Gastroesophageal sphincter (tissue), 4 donors: ENCODE measurements at regions not wholly inside any gene's neighbourhood (a gene's known extent, or its start where the extent isn't known, plus 50 kb on each side); places are given as distances from the start of the nearest gene placed in this dataset.
"Not testable (repeated sequence)": the region's sequence is repeated elsewhere in the genome, so short reads cannot be mapped to it uniquely, and the experiment has no call there.

Experiments used
- ATAC-seq: fragments of 150-250 bp; one replicate; pipeline ENCODE4 v1.9.1; 2016; ENCODE audit warnings: mild to moderate bottlenecking, moderate library complexity
- H3K27ac ChIP-seq, 4 donors: fragments of 200-600 bp; sonication (generic) in 3 of 4; 1 replicate in 3 of 4; 2 replicates in 1 of 4; pipeline ENCODE4 v1.5.1; 2016 to 2019
- H3K27me3 ChIP-seq: fragments of 200-600 bp; sonication (generic); one replicate; pipeline ENCODE4 v1.5.1; 2019
- H3K36me3 ChIP-seq, 2 donors: fragments of 200-600 bp; sonication (generic); one replicate each; pipeline ENCODE4 v1.5.1; 2019; ENCODE audit warnings: control low read depth in 1 of 2
- H3K4me1 ChIP-seq, 3 donors: fragments of 200-600 bp; sonication (generic); 1 replicate in 2 of 3; 2 replicates in 1 of 3; pipeline ENCODE4 v1.5.1; 2016 to 2019; ENCODE audit warnings: control low read depth in 2 of 3
- H3K4me3 ChIP-seq, 2 donors: fragments of 200-600 bp; sonication (generic); one replicate each; pipeline ENCODE4 v1.5.1; 2019; ENCODE audit warnings: mild to moderate bottlenecking in 1 of 2, moderate library complexity in 1 of 2
- H3K9me3 ChIP-seq, 3 donors: fragments of 200-600 bp; sonication (generic); one replicate each; pipeline ENCODE4 v1.5.1; 2017 to 2019; ENCODE audit warnings: control low read depth in 2 of 3
- CTCF ChIP-seq, 4 experiments: fragments of 200-600 bp in 2 of 4; fragments of 450-650 bp in 2 of 4; sonication (generic) in 1 of 4; IDR thresholded peaks; one replicate each; pipeline ENCODE4 v1.5.1; 2017 to 2019; ENCODE audit warnings: antibody characterized with exemption in 4 of 4, mild to moderate bottlenecking in 2 of 4, moderate library complexity in 2 of 4
- EP300 ChIP-seq: sonication (generic); formaldehyde crosslinking; IDR thresholded peaks from one replicate; pipeline ENCODE4 v1.6.1; 2017; ENCODE audit warnings: antibody characterized with exemption, mild to moderate bottlenecking
- POLR2A ChIP-seq, 2 donors: fragments of 450-650 bp; IDR thresholded peaks; one replicate each; pipeline ENCODE4 v1.6.1; 2017; ENCODE audit warnings: antibody characterized with exemption in 2 of 2, mild to moderate bottlenecking in 2 of 2, moderate library complexity in 1 of 2
- POLR2AphosphoS5 ChIP-seq: sonication (generic); formaldehyde crosslinking; IDR thresholded peaks from one replicate; pipeline ENCODE4 v1.6.1; 2017; ENCODE audit warnings: antibody characterized with exemption
- WGBS, 2 donors: methylation state at CpG; one replicate each; pipeline ENCODE4 v1.1.5; 2018; ENCODE audit warnings: low coverage in 1 of 2; 5-methylcytosine and 5-hydroxymethylcytosine counted together

- WGBS, 2 donors, result 72 to 100% methylated on average over 1 to 3 of the region's 3 CpGs
- peaks cover 5% of the 10 kb centered on the region for H3K27me3 ChIP-seq
- ATAC-seq, result no peak
- no peak overlapping the region for H3K27ac ChIP-seq
- TF ChIP-seq POLR2A (IDR thresholded peaks at IDR 0.05) (no peak), CTCF (IDR thresholded peaks at IDR 0.05) (no peak), POLR2AphosphoS5 (no peak), EP300 (no peak)
- no peak overlapping the region for H3K4me3 ChIP-seq
- H3K4me1 ChIP-seq, result no peaks in the 10 kb centered on the region
- H3K9me3 ChIP-seq, result no peaks in the 10 kb centered on the region
- no peaks in the 10 kb centered on the region for H3K36me3 ChIP-seq
Observed at GRCh38 chr3:75300606-75301005, 363.5 kb upstream of the FRG2C start.

GRCh38 chr3:75301050-75301449 is 363.1 kb upstream of the FRG2C start:
- H3K4me1 ChIP-seq, H3K36me3 ChIP-seq, H3K27me3 ChIP-seq, H3K9me3 ChIP-seq, H3K27ac ChIP-seq, H3K4me3 ChIP-seq: not testable (repeated sequence)
- peak; percentile 50 for ATAC-seq
- 18 to 38% methylated on average over 1 of the region's 1 CpG for WGBS, 2 donors

- H3K9me3 ChIP-seq, result no peaks in the 10 kb centered on the region
- no peak overlapping the region for H3K27ac ChIP-seq
- no peak overlapping the region for H3K4me3 ChIP-seq
- TF ChIP-seq CTCF (IDR thresholded peaks at IDR 0.05) (no peak), POLR2A (IDR thresholded peaks at IDR 0.05) (no peak), EP300 (no peak), POLR2AphosphoS5 (no peak)
- H3K27me3 ChIP-seq, result peaks cover 5% of the 10 kb centered on the region
- no peak for ATAC-seq
- 32 to 44% methylated on average over 5 of the region's 5 CpGs for WGBS, 2 donors
- no peaks in the 10 kb centered on the region for H3K36me3 ChIP-seq
- no peaks in the 10 kb centered on the region for H3K4me1 ChIP-seq
Observed at GRCh38 chr3:75303741-75304140, 360.4 kb upstream of the FRG2C start.

GRCh38 chr3:75305901-75306300 is 358.2 kb upstream of the FRG2C start:
- Histone ChIP-seq H3K4me3 (no peak overlapping the region), H3K36me3 (no peaks in the 10 kb centered on the region), H3K4me1 (no peaks in the 10 kb centered on the region), H3K9me3 (no peaks in the 10 kb centered on the region), H3K27ac (no peak overlapping the region), H3K27me3 (peaks cover 2% of the 10 kb centered on the region)
- WGBS, 2 donors, result 85 to 100% methylated on average over 3 to 4 of the region's 4 CpGs
- TF ChIP-seq EP300 (no peak), CTCF (IDR thresholded peaks at IDR 0.05) (no peak), POLR2AphosphoS5 (no peak), POLR2A (IDR thresholded peaks at IDR 0.05) (no peak)
- ATAC-seq, result no peak

DNA sequence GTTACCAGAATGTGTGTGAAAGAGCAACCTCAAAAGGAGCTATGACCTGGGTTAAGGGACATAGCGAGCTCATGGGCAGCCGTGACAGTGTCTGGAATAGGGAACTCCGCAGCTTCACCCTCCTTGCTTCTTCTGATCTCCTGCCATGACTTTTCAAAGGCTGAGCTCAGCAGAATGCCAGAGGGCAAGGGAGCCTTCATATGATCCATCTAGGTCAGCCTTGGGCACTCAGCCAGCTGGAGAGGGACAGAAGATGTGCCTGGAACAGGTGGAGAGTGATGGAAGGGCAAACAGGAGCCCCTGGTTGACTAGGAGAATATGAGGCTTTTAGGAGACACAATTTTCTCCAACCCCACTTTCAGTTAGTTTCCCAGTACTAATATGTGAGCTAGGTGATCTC is 352.8 kb upstream of the FRG2C start:
- H3K4me1 ChIP-seq, H3K36me3 ChIP-seq, H3K27ac ChIP-seq, ATAC-seq, H3K27me3 ChIP-seq, H3K4me3 ChIP-seq, H3K9me3 ChIP-seq: not testable (repeated sequence)
- WGBS, 2 donors, result 80 to 100% methylated on average over 1 to 2 of the region's 3 CpGs

- H3K4me3 ChIP-seq, H3K27ac ChIP-seq, H3K27me3 ChIP-seq, H3K36me3 ChIP-seq, H3K4me1 ChIP-seq, ATAC-seq, H3K9me3 ChIP-seq: not testable (repeated sequence)
- 81% methylated on average over 3 of the region's 3 CpGs; no CpG with 5 or more reads in 1 of the 2 donors for WGBS, 2 donors
Observed at GRCh38 chr3:75312469-75312868, 351.7 kb upstream of the FRG2C start.

DNA sequence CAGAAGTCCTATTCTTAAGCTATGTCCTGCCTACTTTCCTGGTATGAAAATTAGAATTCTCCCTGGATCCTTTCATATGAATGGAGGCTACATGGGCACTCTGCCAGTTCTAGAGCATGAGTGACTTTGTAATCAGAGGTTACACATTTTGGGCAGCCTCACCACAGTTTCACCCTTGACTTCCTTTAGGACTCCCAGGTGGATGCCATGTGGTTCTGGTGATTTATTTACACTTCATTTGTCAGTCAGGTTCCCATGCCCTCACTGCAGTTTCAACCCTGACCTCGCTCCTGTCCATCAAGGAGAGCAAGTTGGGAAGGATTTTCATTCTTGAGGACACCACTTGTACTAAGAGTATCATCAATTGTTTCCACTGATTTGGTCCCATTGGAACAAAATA is 344.4 kb upstream of the FRG2C start:
- 80 to 100% methylated on average over 1 of the region's 1 CpG for WGBS, 2 donors
- not testable (repeated sequence) for H3K36me3 ChIP-seq, H3K9me3 ChIP-seq, H3K4me3 ChIP-seq, H3K27ac ChIP-seq, ATAC-seq, H3K27me3 ChIP-seq, H3K4me1 ChIP-seq
